HUES6 (cell line): ENCODE measurements at regions not wholly inside any gene's neighbourhood (a gene's known extent, or its start where the extent isn't known, plus 50 kb on each side); places are given as distances from the start of the nearest gene placed in this dataset.

Experiments used
- H3K27ac ChIP-seq: 2 replicates; pipeline ENCODE4 v1.7.0; 2013; ENCODE audit warnings: low read depth, mild to moderate bottlenecking, low read length, inconsistent platforms
- H3K27me3 ChIP-seq: 2 replicates; pipeline ENCODE4 v1.6.1; 2013; ENCODE audit warnings: low read length; ENCODE audit not compliant: control insufficient read depth, insufficient read depth
- H3K36me3 ChIP-seq: 2 replicates; pipeline ENCODE4 v1.6.1; 2013; ENCODE audit warnings: low read length; ENCODE audit not compliant: control insufficient read depth, insufficient read depth
- H3K4me1 ChIP-seq: 2 replicates; pipeline ENCODE4 v1.6.1; 2013; ENCODE audit warnings: low read length; ENCODE audit not compliant: control insufficient read depth, insufficient read depth
- H3K4me3 ChIP-seq: 2 replicates; pipeline ENCODE4 v1.5.1; 2013; ENCODE audit warnings: low read depth, low read length
- H3K9ac ChIP-seq: one replicate; pipeline ENCODE4 v1.6.1; 2013; ENCODE audit warnings: mild to moderate bottlenecking, low read length
- H3K9me3 ChIP-seq: 2 replicates; pipeline ENCODE4 v1.6.1; 2013; ENCODE audit warnings: low read depth, low read length; ENCODE audit not compliant: control insufficient read depth, insufficient read depth

GRCh38 chr18:2466978-2467377, 104.3 kb downstream of the METTL4 start:
- Histone ChIP-seq H3K9me3 (no peaks in the 10 kb centered on the region), H3K27me3 (no peaks in the 10 kb centered on the region), H3K4me1 (no peaks in the 10 kb centered on the region), H3K36me3 (no peaks in the 10 kb centered on the region), H3K9ac (no peak overlapping the region), H3K4me3 (no peak overlapping the region), H3K27ac (no peak overlapping the region)

DNA sequence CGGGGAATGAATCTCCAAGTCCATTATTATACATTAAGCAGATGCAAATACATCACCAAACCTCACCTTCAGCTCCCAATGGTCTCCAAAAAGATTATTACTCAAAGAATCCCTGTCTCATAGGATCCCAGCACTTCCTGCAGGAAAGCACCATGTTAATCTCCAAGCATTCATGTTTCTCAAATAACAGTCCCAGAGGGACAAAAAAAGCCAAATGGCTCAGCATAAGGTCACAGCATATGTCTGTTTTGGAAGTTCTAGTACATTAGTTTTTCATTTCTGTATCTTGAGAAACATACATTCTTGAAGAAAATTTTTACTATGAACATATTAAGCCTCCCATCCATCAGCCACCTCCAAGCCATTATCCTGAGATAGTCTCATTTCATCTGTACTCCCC, 103.3 kb downstream of the METTL4 start:
- no peaks in the 10 kb centered on the region for H3K9me3 ChIP-seq
- H3K36me3 ChIP-seq, result no peaks in the 10 kb centered on the region
- H3K9ac ChIP-seq, result no peak overlapping the region
- no peaks in the 10 kb centered on the region for H3K27me3 ChIP-seq
- no peak overlapping the region for H3K27ac ChIP-seq
- H3K4me1 ChIP-seq, result no peaks in the 10 kb centered on the region
- no peak overlapping the region for H3K4me3 ChIP-seq

- no peaks in the 10 kb centered on the region for H3K36me3 ChIP-seq
Observed at GRCh38 chr18:2471523-2471922, 99.8 kb downstream of the METTL4 start.

DNA sequence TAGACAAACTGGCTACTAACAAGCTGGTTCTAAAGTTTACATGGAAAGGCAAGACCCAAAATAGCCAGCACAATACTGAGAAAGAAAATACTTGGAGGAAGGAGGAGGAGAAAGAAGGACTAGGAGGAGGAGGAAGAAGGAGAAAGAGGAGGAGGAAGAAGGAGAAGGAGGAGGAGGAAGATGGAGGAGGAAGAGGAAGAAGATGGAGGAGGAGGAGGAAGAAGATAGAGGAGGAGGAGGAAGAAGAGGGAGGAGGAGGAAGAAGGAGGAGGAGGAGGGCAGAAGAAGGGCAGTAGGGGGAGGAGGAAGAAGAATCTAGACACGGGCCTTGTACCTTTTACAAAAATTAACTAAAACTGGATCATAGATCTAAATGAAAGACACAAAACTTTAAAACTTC, 92.6 kb downstream of the METTL4 start:
- H3K9me3 ChIP-seq, result no peaks in the 10 kb centered on the region
- H3K4me3 ChIP-seq, result no peak overlapping the region
- no peaks in the 10 kb centered on the region for H3K27me3 ChIP-seq

More at GRCh38 chr18:2471523-2471922, 99.8 kb downstream of the METTL4 start:
- Histone ChIP-seq H3K9me3 (no peaks in the 10 kb centered on the region), H3K4me3 (no peak overlapping the region), H3K4me1 (no peaks in the 10 kb centered on the region), H3K9ac (no peak overlapping the region), H3K27me3 (no peaks in the 10 kb centered on the region), H3K27ac (no peak overlapping the region)

GRCh38 chr18:2480536-2480935, 90.8 kb downstream of the METTL4 start:
- H3K4me1 ChIP-seq, result no peaks in the 10 kb centered on the region
- no peaks in the 10 kb centered on the region for H3K36me3 ChIP-seq
- H3K9ac ChIP-seq, result no peak overlapping the region
- no peak overlapping the region for H3K4me3 ChIP-seq
- H3K27me3 ChIP-seq, result no peaks in the 10 kb centered on the region
- H3K9me3 ChIP-seq, result no peaks in the 10 kb centered on the region
- H3K27ac ChIP-seq, result no peak overlapping the region

More for the DNA sequence above, 92.6 kb downstream of the METTL4 start:
- H3K36me3 ChIP-seq, result no peaks in the 10 kb centered on the region
- H3K27ac ChIP-seq, result no peak overlapping the region
- no peaks in the 10 kb centered on the region for H3K4me1 ChIP-seq
- no peak overlapping the region for H3K9ac ChIP-seq

DNA sequence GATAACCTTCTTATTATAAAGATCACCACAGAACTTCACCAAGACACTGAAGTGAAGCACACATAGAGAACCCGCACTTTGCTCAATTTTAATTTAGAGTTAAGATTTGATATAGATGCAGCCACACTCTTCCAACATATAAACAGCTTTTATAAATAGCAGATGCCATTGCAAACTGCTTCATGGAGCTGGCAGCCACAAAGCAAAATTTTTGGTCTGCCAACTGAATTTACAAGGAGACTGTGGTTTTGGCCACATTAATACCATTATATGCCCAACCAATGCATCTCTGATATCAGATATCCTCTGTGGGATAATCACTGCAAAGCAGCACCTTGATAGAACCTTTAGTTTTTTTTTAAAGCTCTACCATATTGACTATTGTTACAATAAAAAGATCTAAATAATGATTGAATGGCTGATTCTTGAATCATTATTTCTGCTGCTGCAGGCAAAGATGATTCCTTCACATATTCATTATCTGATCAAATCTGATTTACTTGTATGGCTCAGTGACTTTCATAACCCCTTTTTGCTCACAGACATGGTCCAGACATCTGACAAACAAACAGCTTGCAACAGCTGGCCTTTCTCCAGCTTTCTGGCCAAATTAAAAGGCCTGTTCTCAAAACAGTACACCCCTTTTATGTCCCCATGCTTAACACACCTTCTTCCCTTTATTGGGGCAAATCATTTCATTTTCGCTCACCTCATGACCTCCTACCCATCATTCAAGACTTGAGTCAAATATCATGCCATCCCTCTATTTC, 88.4 kb downstream of the METTL4 start:
- H3K4me3 ChIP-seq, result no peak overlapping the region
- H3K27ac ChIP-seq, result no peak overlapping the region
- no peaks in the 10 kb centered on the region for H3K9me3 ChIP-seq
- H3K36me3 ChIP-seq, result no peaks in the 10 kb centered on the region
- no peaks in the 10 kb centered on the region for H3K27me3 ChIP-seq
- no peak overlapping the region for H3K9ac ChIP-seq
- no peaks in the 10 kb centered on the region for H3K4me1 ChIP-seq

DNA sequence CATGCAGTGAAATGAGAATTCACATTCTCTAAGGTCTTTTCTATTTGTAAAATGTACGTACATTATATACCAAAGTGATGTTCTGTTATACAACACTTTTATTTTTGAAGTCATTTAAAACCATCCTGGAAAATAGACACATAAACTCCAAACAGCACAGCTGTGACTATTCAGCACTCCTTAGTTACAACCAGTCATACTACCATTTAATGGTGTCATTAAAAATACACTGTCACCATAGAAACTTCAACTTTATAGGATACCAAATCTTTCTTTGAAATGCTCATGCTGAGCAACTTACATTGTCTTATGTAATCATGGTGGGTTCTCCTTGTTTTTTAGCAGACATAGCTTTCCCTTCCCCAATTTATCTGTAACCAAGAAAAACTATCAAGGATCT, 85.3 kb downstream of the METTL4 start:
- Histone ChIP-seq H3K36me3 (no peaks in the 10 kb centered on the region), H3K4me3 (no peak overlapping the region), H3K9ac (no peak overlapping the region), H3K27ac (no peak overlapping the region), H3K27me3 (no peaks in the 10 kb centered on the region), H3K4me1 (no peaks in the 10 kb centered on the region), H3K9me3 (no peaks in the 10 kb centered on the region)

DNA sequence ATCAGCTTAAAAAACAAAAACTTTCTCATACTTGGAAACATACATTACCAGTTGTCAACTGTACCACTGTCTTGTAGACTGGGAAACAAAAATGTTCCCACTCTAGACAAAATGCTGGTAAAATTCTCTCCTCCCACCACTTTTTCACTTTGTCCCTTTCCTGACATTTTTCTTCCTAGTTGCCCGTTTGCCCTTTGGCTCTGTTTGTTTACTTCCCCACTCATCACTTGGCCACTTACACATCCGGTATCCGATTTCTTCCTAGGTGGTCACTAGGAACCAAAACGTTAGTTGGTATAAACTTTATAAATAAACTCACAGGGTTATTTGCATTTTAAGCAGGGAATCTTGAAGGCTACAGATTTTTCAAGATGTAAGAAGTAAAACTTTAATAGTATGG, 84.9 kb downstream of the METTL4 start:
- Histone ChIP-seq H3K36me3 (no peaks in the 10 kb centered on the region), H3K27ac (no peak overlapping the region), H3K9ac (no peak overlapping the region), H3K27me3 (no peaks in the 10 kb centered on the region), H3K4me3 (no peak overlapping the region), H3K4me1 (no peaks in the 10 kb centered on the region), H3K9me3 (no peaks in the 10 kb centered on the region)
